ENCODE measurements at regions not wholly inside any gene's neighbourhood (a gene's known extent, or its start where the extent isn't known, plus 50 kb on each side); places are given as distances from the start of the nearest gene placed in this dataset.

GRCh38 chr6:3603340-3604130 lies 146.7 kb upstream of the SLC22A23 start (continued):
- TF ChIP-seq FOS (IDR thresholded peaks at IDR 0.05; ENCODE audit: borderline replicate concordance, extremely low read depth, insufficient read length) (no peak), STAT1 (conservative IDR thresholded peaks at IDR 0.05) (no peak), E4F1 (IDR thresholded peaks at IDR 0.05; ENCODE audit: borderline replicate concordance, partially characterized antibody) (no peak), ZBTB40 (IDR thresholded peaks at IDR 0.05; ENCODE audit: borderline replicate concordance) (no peak)

GRCh38 chr6:3601570-3601969 lies 144.7 kb upstream of the SLC22A23 start:
- no peaks in the 10 kb centered on the region; the same call in 1 of the 3 replicates for H3K9me3 ChIP-seq (replicated peaks; ENCODE audit: control insufficient read depth, insufficient read depth, low read length)
- H4K20me1 ChIP-seq (ENCODE audit: control insufficient read depth, insufficient read depth) = no peaks in the 10 kb centered on the region
- SMC1A ChIA-PET (ENCODE audit: uncharacterized antibody, unreplicated experiment) = no interaction called here
- no peak overlapping the region for H3K4me2 ChIP-seq (ENCODE audit: control insufficient read depth, insufficient read depth)
- H3K79me2 ChIP-seq (ENCODE audit: control insufficient read depth, insufficient read depth, low read length) = no peaks in the 10 kb centered on the region
- no peaks in the 10 kb centered on the region for H3K27me3 ChIP-seq (replicated peaks in 1 of 2; ENCODE audit: control insufficient read depth in 2 of 2, insufficient read depth in 2 of 2, low read length in 1 of 2)
- H3K27ac ChIP-seq (ENCODE audit: control insufficient read depth, insufficient read depth) = no peak overlapping the region
- BruUV-seq (replicated peaks) = no TSS peak
- in situ Hi-C loops (cut with MboI) = no loop called here
- no peak for DNase-seq (ENCODE audit: low read depth, low spot score)
- no peaks in the 10 kb centered on the region for H3K36me3 ChIP-seq (ENCODE audit: control insufficient read depth in 2 of 2, insufficient read depth in 2 of 2, low read length in 1 of 2)
- no peak overlapping the region for H2AFZ ChIP-seq (ENCODE audit: control insufficient read depth, low read depth, low read length)
- no peak overlapping the region for H3K9ac ChIP-seq (ENCODE audit: control insufficient read depth, insufficient read depth, low read length)
- no peak overlapping the region for H3K4me3 ChIP-seq
- CTCF ChIA-PET = no interaction called here
- no peak for FAIRE-seq
- intact Hi-C loops (cut with micrococcal nuclease; ENCODE audit: unreplicated experiment) = no loop called here
- whole genome bisulfite sequencing (ENCODE audit: insufficient coverage, insufficient replicate concordance, low lambda C conversion rate, missing lambda C conversion rate) = 71% methylated on average over 3 of the region's 3 CpGs
- no peaks in the 10 kb centered on the region for H3K4me1 ChIP-seq (ENCODE audit: control insufficient read depth, insufficient read depth, low read length)
- POLR2A ChIA-PET = no interaction called here
- no peak for ATAC-seq
- RAD21 ChIA-PET (ENCODE audit: unreplicated experiment) = no interaction called here
- no peak for TF ChIP-seq JUNB (IDR thresholded peaks at IDR 0.05)
- TF ChIP-seq IRF3 (IDR thresholded peaks at IDR 0.05) = no peak
- no peak for TF ChIP-seq SMAD1 (IDR thresholded peaks at IDR 0.05; ENCODE audit: low read depth, partially characterized antibody)
- TF ChIP-seq HDAC6 (IDR thresholded peaks at IDR 0.05; ENCODE audit: unreplicated experiment) = no peak
- no peak for TF ChIP-seq POLR2AphosphoS5 (IDR thresholded peaks at IDR 0.05; ENCODE audit: low read length)

Measured in GM12878 (cell line).